SK-N-SH treated with all-trans-retinoic acid at 6 μM for 48 hours (cell line): ENCODE measurements at regions not wholly inside any gene's neighbourhood (a gene's known extent, or its start where the extent isn't known, plus 50 kb on each side); places are given as distances from the start of the nearest gene placed in this dataset.

ENCODE experiments used
- SNAI2 ChIP-seq: fragments of 250-450 bp; sonication (Bioruptor Pico); IDR thresholded peaks from 2 replicates; pipeline ENCODE4 v1.5.0; 2020; ENCODE audit warnings: mild to moderate bottlenecking, moderate library complexity
- ZNF8 ChIP-seq: fragments of 450-650 bp; formaldehyde crosslinking; IDR thresholded peaks from 2 replicates; pipeline ENCODE4 v1.5.0; 2020; ENCODE audit warnings: mild to moderate bottlenecking, moderate library complexity
- TF ChIP-seq, protein P1 (sequence below): fragments of 250-450 bp; sonication (Bioruptor Pico); IDR thresholded peaks from 2 replicates; pipeline ENCODE4 v1.8.0; 2021; ENCODE audit warnings: low read depth, mild to moderate bottlenecking, moderate library complexity, borderline replicate concordance

DNA sequence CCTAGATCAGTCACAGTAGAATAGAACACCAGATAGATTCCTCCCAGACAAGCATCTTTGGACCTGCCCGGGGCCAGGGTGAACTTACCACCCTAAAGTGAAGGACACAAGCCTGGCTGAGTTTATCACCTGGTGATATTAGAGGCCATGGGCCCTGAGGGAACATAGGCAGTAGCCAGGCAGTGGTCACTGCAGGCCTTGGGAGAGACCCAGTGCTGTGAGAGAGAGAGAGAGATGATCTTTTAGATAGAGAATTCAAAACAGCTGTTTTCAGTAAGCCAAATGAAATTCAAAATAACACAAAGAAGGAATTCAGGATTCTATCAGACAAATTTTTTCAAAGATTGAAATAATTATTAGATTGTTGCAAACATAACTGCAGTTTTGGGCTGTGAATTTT, 1679.9 kb downstream of the EFNB2 start:
- TF ChIP-seq, protein P1, sequence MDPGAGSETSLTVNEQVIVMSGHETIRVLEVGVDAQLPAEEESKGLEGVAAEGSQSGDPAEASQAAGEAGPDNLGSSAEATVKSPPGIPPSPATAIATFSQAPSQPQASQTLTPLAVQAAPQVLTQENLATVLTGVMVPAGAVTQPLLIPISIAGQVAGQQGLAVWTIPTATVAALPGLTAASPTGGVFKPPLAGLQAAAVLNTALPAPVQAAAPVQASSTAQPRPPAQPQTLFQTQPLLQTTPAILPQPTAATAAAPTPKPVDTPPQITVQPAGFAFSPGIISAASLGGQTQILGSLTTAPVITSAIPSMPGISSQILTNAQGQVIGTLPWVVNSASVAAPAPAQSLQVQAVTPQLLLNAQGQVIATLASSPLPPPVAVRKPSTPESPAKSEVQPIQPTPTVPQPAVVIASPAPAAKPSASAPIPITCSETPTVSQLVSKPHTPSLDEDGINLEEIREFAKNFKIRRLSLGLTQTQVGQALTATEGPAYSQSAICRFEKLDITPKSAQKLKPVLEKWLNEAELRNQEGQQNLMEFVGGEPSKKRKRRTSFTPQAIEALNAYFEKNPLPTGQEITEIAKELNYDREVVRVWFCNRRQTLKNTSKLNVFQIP (CRISPR knock-in tag): no peak
- no peak for TF ChIP-seq ZNF8 (CRISPR knock-in tag)
- TF ChIP-seq SNAI2: no peak
